ENCODE measurements at regions not wholly inside any gene's neighbourhood (a gene's known extent, or its start where the extent isn't known, plus 50 kb on each side); places are given as distances from the start of the nearest gene placed in this dataset.

GRCh38 chr3:72043204-72044133 is 258.5 kb upstream of the PROK2 start:
- TF ChIP-seq CTCF (IDR thresholded peaks at IDR 0.05), result no peak
- TF ChIP-seq EZH2 (IDR thresholded peaks at IDR 0.05), result no peak
